Stimulated activated memory B cell treated with anti-CD40 and anti-IgM and Interleukin-4, amounts not matched to agents 10 μg/mL and 1 μg/mL and 100 μg/mL, for 72 hours (primary cell): ENCODE measurements at regions not wholly inside any gene's neighbourhood (a gene's known extent, or its start where the extent isn't known, plus 50 kb on each side); places are given as distances from the start of the nearest gene placed in this dataset.
A peak's percentile ranks its signal among the peaks of the same experiment; 100 is the strongest.
"Not testable (repeated sequence)": the region's sequence is repeated elsewhere in the genome, so short reads cannot be mapped to it uniquely, and the experiment has no call there.

Experiments used
- ATAC-seq: fragments of 150-1000 bp; cut with Tn5 transposase; 2 replicates; pipeline ENCODE4 v1.10.0; 2021
- H3K27ac Mint-ChIP-seq: one replicate; pipeline ENCODE4 v1.8.0; 2022; ENCODE audit warnings: mild to moderate bottlenecking, mixed read lengths
- H3K27me3 Mint-ChIP-seq: one replicate; pipeline ENCODE4 v1.8.0; 2022; ENCODE audit warnings: mixed read lengths
- H3K36me3 Mint-ChIP-seq: one replicate; pipeline ENCODE4 v1.8.0; 2022; ENCODE audit warnings: mixed read lengths
- H3K4me1 Mint-ChIP-seq: one replicate; pipeline ENCODE4 v1.8.0; 2022; ENCODE audit warnings: mixed read lengths
- H3K4me3 Mint-ChIP-seq: one replicate; pipeline ENCODE4 v1.8.0; 2022; ENCODE audit warnings: mild to moderate bottlenecking, moderate library complexity, mixed read lengths
- H3K9me3 Mint-ChIP-seq: one replicate; pipeline ENCODE4 v1.8.0; 2022; ENCODE audit warnings: mixed read lengths

- Mint-ChIP-seq H3K9me3 (no peaks in the 10 kb centered on the region), H3K4me1 (peaks cover 32% of the 10 kb centered on the region), H3K27ac (peak overlapping the region; percentile 95), H3K36me3 (no peaks in the 10 kb centered on the region), H3K4me3 (peak overlapping the region; percentile 82), H3K27me3 (no peaks in the 10 kb centered on the region)
- peak; percentile 97 for ATAC-seq
Measured at GRCh38 chr6:141483598-141484061, 649.1 kb upstream of the GJE1 start.

DNA sequence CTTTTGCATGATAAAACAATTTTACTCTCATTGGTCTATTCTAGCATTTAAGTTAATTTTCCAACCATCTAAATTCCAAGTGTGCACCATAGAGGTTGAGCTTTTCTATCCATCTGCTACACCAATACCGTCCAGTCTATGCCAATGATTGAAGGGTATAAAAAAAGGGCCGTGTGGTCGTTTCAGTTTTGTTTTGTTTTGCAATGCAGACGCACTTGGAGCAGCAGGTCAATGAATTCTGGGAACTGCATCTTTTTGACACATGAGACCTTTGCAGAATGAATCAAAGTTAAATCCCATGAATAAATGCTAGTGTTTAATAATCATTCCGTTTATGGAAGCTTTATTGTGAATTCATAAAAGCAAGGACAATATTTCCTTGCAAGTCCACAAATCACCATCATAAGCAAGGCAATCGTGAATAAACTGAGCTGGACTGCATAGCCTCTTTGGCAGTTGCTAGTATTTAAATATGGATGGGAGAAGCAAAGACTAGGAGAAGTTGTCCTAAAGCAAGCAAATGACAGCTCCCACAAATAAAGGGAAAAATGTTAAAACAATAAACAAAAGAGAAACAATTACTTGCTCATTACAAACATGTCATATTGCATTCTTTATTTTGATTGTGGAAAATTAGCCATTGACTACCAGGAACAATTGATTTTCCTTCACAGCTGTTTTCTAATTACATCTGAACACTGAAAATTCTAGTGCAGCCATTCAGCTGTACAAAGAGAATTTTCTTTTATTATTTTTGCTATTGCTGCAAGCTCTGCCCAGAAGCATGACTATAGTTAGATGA lies 649.7 kb upstream of the GJE1 start:
- H3K9me3 Mint-ChIP-seq: no peaks in the 10 kb centered on the region
- no peaks in the 10 kb centered on the region for H3K36me3 Mint-ChIP-seq
- peak overlapping the region; percentile 82 for H3K4me3 Mint-ChIP-seq
- peak overlapping the region; percentile 95 for H3K27ac Mint-ChIP-seq
- no peaks in the 10 kb centered on the region for H3K27me3 Mint-ChIP-seq
- no peak for ATAC-seq
- peaks cover 26% of the 10 kb centered on the region for H3K4me1 Mint-ChIP-seq

- no peaks in the 10 kb centered on the region for H3K27me3 Mint-ChIP-seq
- no peak for ATAC-seq
- H3K9me3 Mint-ChIP-seq: no peaks in the 10 kb centered on the region
- H3K4me1 Mint-ChIP-seq: peaks cover 8% of the 10 kb centered on the region
- H3K27ac Mint-ChIP-seq: no peak overlapping the region
- H3K36me3 Mint-ChIP-seq: no peaks in the 10 kb centered on the region
- H3K4me3 Mint-ChIP-seq: no peak overlapping the region
Measured at GRCh38 chr6:141475259-141475658, 657.5 kb upstream of the GJE1 start.

- no peaks in the 10 kb centered on the region for H3K36me3 Mint-ChIP-seq
Measured at GRCh38 chr6:141472162-141472928, 660.4 kb upstream of the GJE1 start.

GRCh38 chr6:141470810-141471209 lies 661.9 kb upstream of the GJE1 start:
- no peak for ATAC-seq
- Mint-ChIP-seq H3K27me3 (no peaks in the 10 kb centered on the region), H3K36me3 (no peaks in the 10 kb centered on the region), H3K4me1 (peaks cover 8% of the 10 kb centered on the region), H3K9me3 (no peaks in the 10 kb centered on the region), H3K27ac (no peak overlapping the region), H3K4me3 (no peak overlapping the region)

More at GRCh38 chr6:141472162-141472928, 660.4 kb upstream of the GJE1 start:
- Mint-ChIP-seq H3K9me3 (no peaks in the 10 kb centered on the region), H3K27me3 (no peaks in the 10 kb centered on the region), H3K27ac (no peak overlapping the region), H3K4me3 (no peak overlapping the region), H3K4me1 (peaks cover 8% of the 10 kb centered on the region)
- no peak for ATAC-seq

DNA sequence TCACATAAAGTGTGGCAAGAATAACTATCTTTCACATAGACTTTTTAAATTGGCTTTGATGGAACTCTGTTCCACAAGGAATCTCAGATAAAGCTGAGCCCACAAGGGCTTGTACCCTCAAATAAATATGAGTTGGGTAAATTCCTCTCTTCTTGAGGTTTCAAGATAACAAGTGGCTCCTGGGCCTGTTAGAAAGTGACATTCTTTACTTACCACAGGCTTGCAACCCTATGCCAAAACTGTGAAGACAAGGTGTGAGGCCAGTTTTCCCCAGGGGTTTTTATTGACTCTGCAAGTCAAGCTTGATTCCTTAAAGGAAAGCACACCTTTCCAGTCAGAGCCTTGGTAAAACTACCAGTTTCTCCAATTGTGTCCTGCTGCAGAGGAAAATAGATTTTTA lies 664.8 kb upstream of the GJE1 start:
- H3K27me3 Mint-ChIP-seq: no peaks in the 10 kb centered on the region
- no peaks in the 10 kb centered on the region for H3K36me3 Mint-ChIP-seq
- no peak overlapping the region for H3K4me3 Mint-ChIP-seq
- H3K9me3 Mint-ChIP-seq: no peaks in the 10 kb centered on the region
- no peak overlapping the region for H3K27ac Mint-ChIP-seq
- no peak for ATAC-seq
- peaks cover 12% of the 10 kb centered on the region for H3K4me1 Mint-ChIP-seq

GRCh38 chr6:141467041-141467440 lies 665.7 kb upstream of the GJE1 start:
- Mint-ChIP-seq H3K27me3 (no peaks in the 10 kb centered on the region), H3K27ac (no peak overlapping the region), H3K4me1 (peaks cover 7% of the 10 kb centered on the region), H3K4me3 (no peak overlapping the region), H3K36me3 (no peaks in the 10 kb centered on the region), H3K9me3 (no peaks in the 10 kb centered on the region)
- ATAC-seq: no peak

DNA sequence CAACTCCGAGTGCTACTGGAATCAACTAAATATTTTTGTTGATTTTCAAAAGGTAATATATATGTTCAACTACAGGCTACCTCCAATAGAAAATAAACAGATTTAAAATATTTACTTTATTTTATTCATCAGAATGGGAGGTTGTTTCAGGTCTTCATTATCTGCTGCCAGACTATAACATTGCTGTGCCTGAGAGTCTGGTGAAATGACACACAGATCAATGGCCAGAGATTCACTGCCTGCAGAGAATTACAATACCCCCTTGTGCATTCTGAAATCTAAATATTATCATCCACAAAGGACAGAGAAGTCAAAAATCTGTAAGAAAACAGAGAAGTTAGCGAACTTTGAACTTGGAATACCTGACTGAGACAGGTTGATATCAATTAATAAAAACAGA lies 667.8 kb upstream of the GJE1 start:
- no peak overlapping the region for H3K4me3 Mint-ChIP-seq
- no peak overlapping the region for H3K27ac Mint-ChIP-seq
- no peak for ATAC-seq
- no peaks in the 10 kb centered on the region for H3K9me3 Mint-ChIP-seq
- no peaks in the 10 kb centered on the region for H3K27me3 Mint-ChIP-seq
- H3K36me3 Mint-ChIP-seq: no peaks in the 10 kb centered on the region
- peaks cover 4% of the 10 kb centered on the region for H3K4me1 Mint-ChIP-seq

- no peak overlapping the region for H3K4me3 Mint-ChIP-seq
- H3K27me3 Mint-ChIP-seq: no peaks in the 10 kb centered on the region
- ATAC-seq: no peak
- no peaks in the 10 kb centered on the region for H3K36me3 Mint-ChIP-seq
- H3K27ac Mint-ChIP-seq: no peak overlapping the region
- no peaks in the 10 kb centered on the region for H3K9me3 Mint-ChIP-seq
- peaks cover 4% of the 10 kb centered on the region for H3K4me1 Mint-ChIP-seq
Measured at GRCh38 chr6:141464490-141464889, 668.2 kb upstream of the GJE1 start.

DNA sequence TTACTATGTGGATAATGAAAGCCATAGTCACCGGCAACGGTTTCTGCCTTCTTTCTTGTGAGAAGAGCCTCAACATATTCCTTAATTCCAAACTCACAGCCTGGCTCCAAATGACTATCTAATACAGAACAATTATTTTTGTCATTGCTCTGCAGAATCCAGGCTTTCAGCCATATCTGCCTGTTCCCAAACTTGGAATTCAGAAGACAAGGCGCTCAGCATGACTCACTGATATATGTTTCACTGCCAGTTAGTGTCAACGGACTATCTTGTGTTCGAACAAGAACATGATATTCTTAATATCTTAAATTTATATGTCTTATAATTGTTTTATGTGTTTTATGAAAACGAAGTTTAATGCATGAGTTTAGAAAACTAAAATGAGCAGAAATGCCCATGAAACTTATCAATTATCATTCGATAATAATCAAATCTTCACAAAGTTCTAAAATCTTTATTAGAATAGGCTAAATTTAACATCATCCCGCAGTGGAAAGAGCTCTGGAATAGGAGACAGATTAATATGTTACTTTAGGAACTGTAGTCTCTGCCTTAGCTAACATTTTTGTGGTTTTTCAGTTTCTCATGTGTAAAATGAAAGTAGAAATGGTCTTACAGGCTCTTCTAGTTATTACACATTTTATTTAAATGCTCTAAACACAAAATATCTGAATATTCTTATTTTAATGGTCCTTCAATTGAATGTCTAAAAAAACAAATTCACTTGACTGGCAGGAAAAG lies 669.3 kb upstream of the GJE1 start:
- Mint-ChIP-seq H3K4me3 (no peak overlapping the region), H3K27me3 (no peaks in the 10 kb centered on the region), H3K36me3 (no peaks in the 10 kb centered on the region), H3K4me1 (peaks cover 4% of the 10 kb centered on the region), H3K9me3 (no peaks in the 10 kb centered on the region), H3K27ac (no peak overlapping the region)
- no peak for ATAC-seq

GRCh38 chr6:141460743-141461484 lies 671.8 kb upstream of the GJE1 start:
- Mint-ChIP-seq H3K9me3 (no peaks in the 10 kb centered on the region), H3K36me3 (no peaks in the 10 kb centered on the region)

GRCh38 chr6:141460245-141460644 lies 672.5 kb upstream of the GJE1 start:
- H3K27ac Mint-ChIP-seq, ATAC-seq, H3K4me1 Mint-ChIP-seq, H3K36me3 Mint-ChIP-seq, H3K27me3 Mint-ChIP-seq, H3K4me3 Mint-ChIP-seq, H3K9me3 Mint-ChIP-seq: not testable (repeated sequence)

More at GRCh38 chr6:141460743-141461484, 671.8 kb upstream of the GJE1 start:
- ATAC-seq: no peak
- no peak overlapping the region for H3K4me3 Mint-ChIP-seq
- no peaks in the 10 kb centered on the region for H3K27me3 Mint-ChIP-seq
- H3K4me1 Mint-ChIP-seq: peaks cover 4% of the 10 kb centered on the region
- no peak overlapping the region for H3K27ac Mint-ChIP-seq

GRCh38 chr6:141457984-141458383 lies 674.7 kb upstream of the GJE1 start:
- not testable (repeated sequence) for H3K4me1 Mint-ChIP-seq, H3K36me3 Mint-ChIP-seq, H3K27me3 Mint-ChIP-seq

DNA sequence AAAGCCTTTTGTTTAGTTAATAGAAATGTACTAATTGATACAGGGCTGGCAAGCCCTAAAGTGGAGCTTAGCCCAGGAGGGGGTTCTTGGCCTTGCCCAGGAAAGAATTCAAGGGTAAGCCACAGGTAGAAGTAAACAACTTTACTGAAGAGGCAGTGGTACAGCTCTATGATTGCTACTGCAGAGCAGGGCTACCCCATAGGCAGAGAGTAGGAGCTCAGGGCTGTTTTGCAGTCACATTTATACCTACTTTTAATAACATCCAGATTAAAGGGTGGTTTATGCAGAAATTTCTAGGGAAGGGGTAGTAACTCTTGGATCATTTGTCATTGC lies 680.4 kb upstream of the GJE1 start:
- no peak for ATAC-seq
- Mint-ChIP-seq H3K27ac (no peak overlapping the region), H3K9me3 (no peaks in the 10 kb centered on the region), H3K27me3 (no peaks in the 10 kb centered on the region), H3K36me3 (no peaks in the 10 kb centered on the region), H3K4me3 (no peak overlapping the region), H3K4me1 (peaks cover 5% of the 10 kb centered on the region)

More at GRCh38 chr6:141457984-141458383, 674.7 kb upstream of the GJE1 start:
- not testable (repeated sequence) for H3K27ac Mint-ChIP-seq, H3K9me3 Mint-ChIP-seq, ATAC-seq, H3K4me3 Mint-ChIP-seq
